ENCODE measurements at regions not wholly inside any gene's neighbourhood (a gene's known extent, or its start where the extent isn't known, plus 50 kb on each side); places are given as distances from the start of the nearest gene placed in this dataset.

DNA sequence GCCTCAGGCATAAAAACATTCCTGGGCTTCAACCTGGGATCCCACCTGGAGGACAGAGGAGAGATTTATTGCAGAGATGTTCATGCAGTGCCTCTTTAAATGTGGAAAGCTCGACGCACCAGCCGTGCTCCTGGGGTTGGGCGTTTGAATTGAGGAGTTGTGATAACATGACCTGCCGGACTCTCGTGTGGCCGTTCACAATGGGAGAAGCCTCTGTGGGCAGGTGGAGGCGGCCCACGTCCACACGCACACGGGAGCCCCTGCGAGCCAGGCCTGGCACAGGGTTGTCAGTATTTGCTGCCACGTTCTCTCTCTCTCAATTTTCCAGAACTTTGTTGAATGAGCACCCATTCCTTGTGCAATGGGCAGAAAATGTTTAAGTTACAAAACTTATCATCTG lies 58.3 kb upstream of the PPARA start:
- no peak for DNase-seq

- DNase-seq, result no peak
These were observed 57.5 kb upstream of the PPARA start for GRCh38 chr22:46092670-46093410.

DNA sequence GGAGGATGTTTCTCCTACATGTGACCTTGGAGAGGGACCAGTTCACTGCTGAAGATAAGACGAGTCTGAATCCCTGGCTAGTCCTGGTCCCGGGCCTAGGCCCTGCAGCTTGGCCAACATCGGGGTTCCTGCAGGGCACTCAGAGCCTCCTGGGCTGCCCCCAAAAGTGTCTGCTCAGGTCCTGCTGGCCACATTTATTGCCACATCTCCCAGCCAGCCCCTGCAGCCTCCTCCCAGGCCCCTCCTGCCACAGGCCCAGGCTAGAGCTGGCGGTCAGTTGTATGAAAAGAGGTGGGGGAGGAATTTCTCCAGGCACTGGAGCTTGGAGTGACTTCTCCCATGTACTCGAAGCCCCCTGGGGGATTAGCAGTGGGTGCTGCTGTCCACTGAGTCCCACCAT lies 56.5 kb upstream of the PPARA start:
- DNase-seq, result no peak

DNA sequence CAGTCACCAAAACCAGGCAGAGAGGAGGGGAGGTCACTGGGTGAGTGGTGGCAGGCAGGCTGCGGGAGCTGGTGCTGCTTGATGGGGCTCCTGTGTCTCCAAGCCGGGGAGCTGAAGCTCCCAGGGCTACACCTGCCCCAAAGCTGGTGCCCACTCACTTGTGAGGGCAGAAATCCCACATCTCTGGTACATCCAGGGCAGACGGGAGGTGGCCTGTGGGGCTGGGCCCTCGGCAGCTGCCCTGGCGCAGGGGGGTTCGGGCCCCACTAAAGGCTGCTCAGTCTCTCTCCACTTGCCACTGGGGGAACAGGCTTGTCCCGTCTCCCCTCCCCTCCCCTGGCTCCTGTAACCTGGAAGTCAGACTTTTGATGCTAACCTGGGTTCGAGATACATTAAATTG lies 55.6 kb upstream of the PPARA start:
- DNase-seq, result no peak

DNA sequence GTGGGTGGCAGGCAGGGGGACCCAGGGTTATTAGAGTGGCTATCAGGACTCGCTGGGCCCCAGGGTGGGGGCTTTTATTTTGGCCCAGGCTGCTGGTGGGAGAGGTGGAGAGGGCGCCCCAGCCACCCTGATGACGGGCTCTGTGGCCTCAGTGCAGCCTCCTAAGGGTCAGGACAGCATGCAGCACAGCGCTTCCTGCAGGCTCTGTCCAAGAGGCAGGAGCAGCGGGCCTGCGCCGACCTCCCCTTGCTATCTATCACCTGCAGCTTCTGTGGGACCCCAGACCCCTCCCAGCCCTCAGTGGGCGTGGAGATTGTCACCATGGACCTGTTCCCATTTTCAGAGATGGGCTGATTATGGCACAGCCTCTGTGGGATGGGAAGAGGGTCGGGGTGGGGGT lies 54.3 kb upstream of the PPARA start:
- no peak for DNase-seq

GRCh38 chr22:46096706-46097230 lies 53.6 kb upstream of the PPARA start:
- no peak for DNase-seq

- no peak for DNase-seq
These were observed 52.9 kb upstream of the PPARA start for GRCh38 chr22:46097268-46097900.

DNA sequence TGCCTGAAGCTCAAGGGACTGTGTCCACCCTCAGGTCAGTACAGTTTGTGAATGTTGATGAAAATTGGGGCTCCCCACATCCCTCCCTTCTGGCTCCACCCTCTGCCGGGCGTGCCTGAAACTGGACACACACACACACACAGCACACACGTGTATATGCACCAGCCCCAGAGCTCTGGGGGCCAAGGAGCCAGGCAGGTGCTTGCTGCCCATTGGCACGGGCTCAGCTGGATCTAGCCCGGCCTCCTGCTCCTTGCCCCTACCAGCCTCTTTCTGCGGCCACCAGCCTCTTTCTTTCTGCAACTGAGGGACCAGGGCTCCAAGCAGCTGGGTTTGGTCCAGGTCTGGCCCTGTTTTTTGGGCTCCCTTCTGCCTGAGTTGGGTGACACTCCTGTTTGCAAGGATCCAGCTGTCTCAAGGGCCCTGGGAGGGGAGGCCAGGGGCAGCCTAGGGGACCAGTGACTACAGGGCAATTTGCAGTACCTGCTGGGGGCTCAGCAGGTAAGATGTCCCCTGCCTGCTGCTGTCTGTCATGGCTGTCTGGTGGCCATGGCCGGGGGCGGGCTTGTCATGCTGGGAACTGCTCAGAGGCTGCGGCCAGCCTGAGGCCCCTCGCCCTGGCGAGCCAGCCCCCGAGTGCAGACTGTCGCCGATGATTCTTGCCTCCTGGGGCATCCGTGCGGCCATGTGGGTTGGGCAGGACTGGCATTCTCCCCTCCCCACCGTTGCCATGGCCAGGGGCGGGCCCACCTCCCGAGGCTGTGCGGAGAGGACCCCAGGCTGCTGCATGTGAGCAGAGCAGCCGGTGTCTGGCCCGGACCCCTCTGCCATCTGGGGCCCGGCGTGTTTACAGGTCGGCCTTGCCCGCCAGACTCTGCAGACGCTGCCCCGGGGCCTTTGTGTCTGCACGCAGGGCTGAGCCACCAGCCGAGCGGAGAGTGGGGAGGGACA lies 51.5 kb upstream of the PPARA start:
- no peak for DNase-seq

DNA sequence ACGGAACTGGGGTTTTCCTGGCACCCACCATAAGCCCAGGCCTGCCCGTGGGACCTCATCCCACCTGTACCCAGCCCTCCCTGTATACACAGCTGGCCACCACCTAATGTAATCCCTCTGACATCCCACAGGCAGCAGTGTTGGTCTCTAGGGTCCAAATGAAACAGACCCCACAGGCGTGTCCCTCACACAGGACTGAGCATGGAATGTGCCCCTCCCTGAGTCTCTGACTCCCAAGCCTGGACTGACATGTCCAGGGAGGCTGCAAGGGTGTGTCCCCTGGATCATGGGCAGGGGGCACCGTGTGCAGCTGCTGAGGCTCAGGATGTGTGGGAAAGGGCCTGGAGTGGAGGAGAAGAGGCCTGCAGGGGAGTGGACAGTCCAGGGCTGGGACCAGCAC lies 50.6 kb upstream of the PPARA start:
- no peak for DNase-seq

DNA sequence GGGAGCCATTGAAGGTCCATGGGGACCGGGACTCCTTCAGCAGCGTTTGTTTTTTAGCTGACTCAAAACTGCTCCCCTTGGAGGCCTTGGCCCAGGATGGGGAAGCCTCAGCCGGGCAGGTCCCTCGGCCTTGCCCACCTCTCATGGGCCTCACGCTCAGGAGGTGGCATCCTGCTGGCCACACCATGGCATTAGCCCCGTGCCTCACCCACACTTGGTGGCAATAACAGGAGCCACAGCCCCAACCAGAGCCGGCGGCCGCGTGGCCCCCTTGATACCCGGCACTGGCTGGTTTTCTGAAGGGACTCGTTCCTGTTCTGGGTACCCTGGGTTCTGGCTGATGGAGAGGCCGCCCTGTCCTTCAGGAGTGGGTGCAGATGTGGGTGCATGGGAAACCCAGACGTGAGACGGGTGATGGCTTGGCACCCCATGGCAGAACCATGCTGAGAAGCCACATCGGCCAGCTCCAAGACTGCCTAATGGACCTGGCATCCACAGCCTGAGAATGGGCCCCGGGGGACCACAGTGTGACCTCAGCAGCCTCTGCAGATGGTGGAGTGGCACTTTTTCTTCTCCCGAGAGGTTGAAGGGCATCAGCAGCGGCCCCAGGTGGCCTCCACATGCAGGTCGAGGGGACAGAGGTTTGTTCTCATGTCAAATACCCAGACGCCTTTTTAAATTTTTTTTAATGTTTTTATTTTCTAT lies 49.8 kb upstream of the PPARA start:
- no peak for DNase-seq

All from EL (cell line).